ENCODE measurements at regions not wholly inside any gene's neighbourhood (a gene's known extent, or its start where the extent isn't known, plus 50 kb on each side); places are given as distances from the start of the nearest gene placed in this dataset.

DNA sequence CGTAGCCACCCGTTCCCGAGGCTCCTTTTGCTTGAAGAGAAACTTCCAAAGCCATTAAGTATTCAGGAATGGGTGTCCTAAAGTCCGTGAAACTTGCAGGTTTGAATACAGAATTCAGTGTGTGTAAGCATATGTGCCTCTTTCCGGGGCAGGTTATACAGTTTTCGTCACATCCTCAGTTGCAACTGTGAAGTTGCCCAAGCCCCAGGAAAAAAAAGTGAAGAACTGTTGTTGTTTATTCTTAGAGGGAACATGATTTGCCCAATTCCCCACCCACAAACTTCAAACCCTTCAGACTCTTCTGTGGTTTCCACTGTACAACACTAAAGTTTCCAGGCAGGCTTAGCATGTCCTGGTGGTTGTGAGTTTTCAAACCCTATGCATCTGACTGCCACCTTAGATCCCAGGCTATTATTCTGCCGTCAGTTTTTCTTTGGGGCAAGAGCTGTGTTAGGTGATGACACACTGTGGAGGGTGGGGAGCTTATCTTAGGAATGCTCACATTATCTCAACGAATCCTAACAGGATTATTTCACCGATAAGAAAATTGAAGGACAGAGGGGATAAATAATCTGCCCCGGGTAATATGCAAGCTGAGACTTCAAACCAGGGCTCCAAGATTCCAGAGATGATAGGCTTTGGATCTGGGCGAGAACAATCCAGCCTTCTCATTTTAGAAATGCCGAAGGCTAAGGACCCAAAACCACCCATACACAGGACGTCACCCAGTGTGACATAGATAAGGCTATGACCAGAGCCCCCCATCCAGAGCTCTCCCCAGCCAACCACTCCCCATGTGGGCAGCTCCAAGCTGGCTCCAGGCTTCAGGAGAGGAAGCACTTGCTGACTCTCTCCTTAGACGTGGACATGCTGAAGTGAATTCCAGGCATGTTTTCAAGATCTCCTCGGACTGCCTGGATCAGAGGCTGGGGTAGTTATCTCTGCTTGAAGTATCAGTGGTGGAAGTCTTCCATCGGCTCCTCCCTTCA, 81.7 kb upstream of the AFDN start:
- H3K4me3 ChIP-seq (ENCODE audit: low read depth, low read length) = no peak overlapping the region
- no peak for DNase-seq (ENCODE audit: low read depth)
- no peak for TF ChIP-seq CTCF (IDR thresholded peaks at IDR 0.05; ENCODE audit: insufficient read depth, low read length)

DNA sequence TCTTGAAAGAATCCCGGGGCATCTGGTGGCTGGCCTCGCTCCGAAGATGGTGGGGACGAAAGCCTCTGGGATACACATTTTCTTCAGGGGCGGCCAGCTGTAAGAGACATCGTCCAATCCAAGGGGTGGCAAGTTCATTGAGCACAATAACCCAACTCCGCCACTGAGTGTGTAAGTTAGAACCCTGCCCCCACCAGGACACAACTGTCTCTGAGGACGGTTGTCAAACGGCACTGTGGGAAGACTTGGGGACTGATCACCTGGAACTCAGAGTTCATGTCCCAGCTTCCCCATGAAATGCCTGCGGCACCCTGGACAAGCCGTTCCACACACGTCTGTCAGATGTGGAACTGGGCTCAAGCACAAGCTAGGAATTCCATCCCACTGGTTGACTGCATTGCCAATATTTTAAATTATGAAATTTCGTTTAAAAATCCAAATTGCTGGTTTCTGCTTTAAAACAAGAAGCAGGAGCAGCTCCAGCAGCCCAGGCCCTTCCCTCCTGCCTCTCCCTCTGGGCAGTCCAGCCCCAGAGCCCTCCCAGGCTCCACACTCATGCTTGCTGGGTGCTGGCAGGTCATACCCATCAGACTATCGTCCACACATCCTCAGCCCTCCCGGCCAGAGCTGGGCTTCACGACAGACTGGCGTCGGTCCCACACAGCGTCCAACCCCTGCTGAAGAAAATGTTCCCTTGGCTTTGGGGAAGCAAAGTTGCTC, 80.9 kb upstream of the AFDN start:
- TF ChIP-seq CTCF (IDR thresholded peaks at IDR 0.05; ENCODE audit: insufficient read depth, low read length) = no peak
- DNase-seq (ENCODE audit: low read depth) = no peak
- no peak overlapping the region for H3K4me3 ChIP-seq (ENCODE audit: low read depth, low read length)

- no peak for TF ChIP-seq CTCF (IDR thresholded peaks at IDR 0.05; ENCODE audit: insufficient read depth, low read length)
- DNase-seq (ENCODE audit: low read depth) = no peak
- no peak overlapping the region for H3K4me3 ChIP-seq (ENCODE audit: low read depth, low read length)
These were observed 80.3 kb upstream of the AFDN start for GRCh38 chr6:167746390-167746907.

- DNase-seq (ENCODE audit: low read depth) = no peak
- no peak for TF ChIP-seq CTCF (IDR thresholded peaks at IDR 0.05; ENCODE audit: insufficient read depth, low read length)
- H3K4me3 ChIP-seq (ENCODE audit: low read depth, low read length) = no peak overlapping the region
These were observed 79.7 kb upstream of the AFDN start for GRCh38 chr6:167746975-167747374.

- no peak for DNase-seq (ENCODE audit: low read depth)
- H3K4me3 ChIP-seq (ENCODE audit: low read depth, low read length) = no peak overlapping the region
- no peak for TF ChIP-seq CTCF (IDR thresholded peaks at IDR 0.05; ENCODE audit: insufficient read depth, low read length)
These were observed 79.1 kb upstream of the AFDN start for GRCh38 chr6:167747645-167748044.

DNA sequence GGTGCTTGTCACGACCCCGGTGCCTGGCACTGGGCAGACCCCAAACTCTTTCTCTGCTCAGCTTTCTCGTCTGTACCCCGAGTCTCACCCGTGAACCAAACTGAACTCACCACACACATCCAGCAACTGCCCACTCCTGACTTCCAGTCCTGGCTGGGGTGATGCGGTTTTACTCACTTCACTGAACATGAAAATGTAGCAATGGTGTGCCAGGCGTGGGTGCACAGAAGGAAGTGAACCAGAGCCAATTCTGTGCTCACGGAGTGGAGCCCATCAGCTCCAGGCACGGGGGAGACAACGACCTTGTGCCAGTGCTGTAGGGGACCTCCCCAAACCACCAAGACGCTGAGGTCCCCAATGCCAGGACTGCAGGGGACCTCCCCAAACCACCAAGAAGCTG, 78.7 kb upstream of the AFDN start:
- no peak for DNase-seq (ENCODE audit: low read depth)
- no peak for TF ChIP-seq CTCF (IDR thresholded peaks at IDR 0.05; ENCODE audit: insufficient read depth, low read length)
- H3K4me3 ChIP-seq (ENCODE audit: low read depth, low read length) = no peak overlapping the region
